Activated T-cell treated with anti-CD3 and anti-CD28 coated beads for 4 hours (primary cell): ENCODE measurements at regions not wholly inside any gene's neighbourhood (a gene's known extent, or its start where the extent isn't known, plus 50 kb on each side); places are given as distances from the start of the nearest gene placed in this dataset.

ENCODE experiments used
- DNase-seq: peaks from one replicate; pipeline ENCODE4 v3.0.0-alpha.2; 2020

DNA sequence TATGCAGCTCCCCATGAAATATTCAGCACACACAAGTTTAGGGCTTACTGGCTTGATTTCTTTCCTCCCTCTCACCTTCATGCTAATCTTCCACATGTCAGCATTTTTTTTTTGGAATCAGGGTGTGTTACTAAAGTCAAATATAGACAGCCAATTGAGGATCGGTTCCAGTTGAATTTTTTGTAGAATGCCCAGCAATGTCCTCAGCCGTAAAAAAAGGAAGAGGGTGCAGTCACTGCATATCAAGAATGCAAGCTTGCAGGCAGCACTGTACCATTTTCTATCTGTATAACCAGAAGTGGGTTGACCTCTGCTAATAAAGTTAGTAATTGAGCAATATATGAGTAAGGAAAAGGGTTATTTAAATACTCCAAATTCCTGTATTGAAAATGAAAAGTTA is 51.4 kb upstream of the CHMP2B start:
- no peak for DNase-seq

DNA sequence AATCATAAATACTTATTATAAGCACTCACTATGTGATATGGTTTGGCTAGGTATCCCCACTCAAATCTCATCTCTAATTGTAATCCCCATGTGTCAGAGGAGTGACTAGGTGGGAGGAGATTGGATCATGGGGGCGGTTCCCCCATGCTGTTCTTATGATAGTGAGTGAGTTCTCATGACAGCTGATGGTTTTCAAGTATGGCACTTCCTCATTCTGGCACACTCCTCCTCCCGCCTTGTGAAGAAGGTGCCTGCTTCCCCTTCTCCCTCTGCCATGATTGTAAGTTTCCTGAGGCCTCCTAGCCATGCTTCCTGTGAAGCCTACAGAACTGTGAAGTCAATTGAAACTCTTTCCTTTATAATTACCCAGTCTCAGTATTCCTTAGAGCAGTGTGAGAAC is 53.3 kb upstream of the CHMP2B start:
- DNase-seq: no peak

DNA sequence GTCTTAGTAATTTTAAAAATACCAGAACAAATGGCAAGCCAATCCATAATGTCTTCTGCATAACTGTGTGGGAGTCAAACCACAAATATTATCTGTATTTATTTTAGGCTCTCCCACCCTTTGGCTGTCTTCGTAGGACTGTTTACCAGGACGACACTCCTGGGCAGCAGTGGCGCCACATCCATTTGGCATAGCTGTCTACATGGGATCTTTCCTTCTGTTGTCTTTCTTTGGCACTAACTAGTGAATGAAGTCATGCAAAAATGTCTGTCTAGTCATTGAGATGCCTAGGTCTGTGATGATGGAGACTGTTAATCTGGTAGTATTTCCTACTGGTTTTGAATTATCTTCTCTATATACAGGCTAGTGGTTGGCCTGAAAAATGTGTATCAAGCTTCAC is 54.0 kb upstream of the CHMP2B start:
- DNase-seq: no peak

DNA sequence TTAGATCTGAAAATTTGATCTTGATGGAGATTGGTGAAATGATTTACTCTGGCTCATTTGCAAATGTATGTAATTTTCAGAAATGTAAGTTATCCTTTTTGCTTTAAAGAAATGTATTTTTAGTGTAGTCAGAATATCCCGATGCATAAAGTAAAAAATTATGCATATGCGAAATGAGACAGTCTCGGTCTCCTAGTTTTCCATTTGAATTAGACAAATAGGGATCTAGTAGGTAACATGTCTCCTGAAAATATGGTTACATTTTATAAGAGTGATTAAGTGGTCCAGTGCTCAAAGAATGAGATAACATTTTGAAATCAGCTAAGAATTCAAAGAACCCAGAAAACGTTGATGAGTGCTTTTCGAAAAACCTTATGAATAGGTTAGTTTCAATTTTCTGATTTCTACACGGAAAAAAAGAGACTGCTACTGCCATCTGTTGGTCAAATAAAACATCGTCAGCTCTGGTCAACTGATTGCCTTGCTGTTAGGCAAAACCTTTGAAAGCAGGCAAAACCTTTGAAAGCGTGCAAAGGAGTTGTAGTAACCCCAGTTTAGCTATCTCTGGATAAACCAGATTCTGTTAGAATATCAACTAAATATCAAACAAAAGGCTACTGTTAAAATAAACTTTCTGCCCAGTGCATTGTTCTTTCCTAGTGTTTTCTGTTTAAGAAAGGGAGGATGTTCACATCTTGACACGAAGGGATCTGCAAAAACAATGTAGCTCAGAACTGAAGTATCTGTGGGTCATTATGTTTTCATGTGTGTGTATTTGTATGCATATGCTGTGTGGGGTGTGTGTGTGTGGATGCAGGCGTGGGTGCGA is 59.3 kb upstream of the CHMP2B start:
- DNase-seq: peak; percentile 3

DNA sequence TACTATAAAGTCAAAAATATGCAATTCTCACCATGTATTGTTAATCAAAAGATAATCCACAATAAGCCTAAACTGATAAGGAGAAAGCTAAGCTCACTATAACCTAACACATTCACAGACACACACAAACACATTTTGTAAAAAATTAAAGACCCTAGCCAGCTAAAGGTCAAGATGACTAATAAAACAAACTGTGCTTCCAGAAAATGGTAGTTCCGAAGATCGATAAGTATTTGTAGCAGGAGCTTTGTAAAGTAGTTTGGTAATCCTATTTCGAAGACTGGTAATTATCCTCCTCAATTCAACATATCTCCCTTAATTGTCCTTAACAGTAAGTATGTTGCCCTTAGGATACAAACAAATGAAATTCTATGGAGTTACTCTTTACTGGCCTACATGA is 62.9 kb upstream of the CHMP2B start:
- DNase-seq: no peak

DNA sequence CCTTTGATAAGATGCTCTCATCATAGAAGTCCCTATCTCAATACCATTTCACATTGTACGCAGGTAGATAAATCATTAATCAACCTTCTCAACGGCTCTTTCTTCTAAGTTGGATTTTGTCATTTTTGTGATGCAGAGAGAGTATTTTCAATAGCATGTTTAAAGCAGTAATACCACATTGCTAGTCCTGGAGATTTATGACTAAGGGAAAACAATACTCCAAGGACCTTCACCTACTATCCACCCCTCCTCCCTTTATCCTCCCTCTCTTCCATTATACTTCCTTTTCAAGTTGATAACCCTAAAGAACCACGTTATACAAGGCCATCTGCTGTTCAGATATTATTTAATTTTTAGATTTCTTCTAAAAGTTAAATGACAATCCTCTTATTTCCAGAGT is 65.3 kb upstream of the CHMP2B start:
- DNase-seq: no peak

DNA sequence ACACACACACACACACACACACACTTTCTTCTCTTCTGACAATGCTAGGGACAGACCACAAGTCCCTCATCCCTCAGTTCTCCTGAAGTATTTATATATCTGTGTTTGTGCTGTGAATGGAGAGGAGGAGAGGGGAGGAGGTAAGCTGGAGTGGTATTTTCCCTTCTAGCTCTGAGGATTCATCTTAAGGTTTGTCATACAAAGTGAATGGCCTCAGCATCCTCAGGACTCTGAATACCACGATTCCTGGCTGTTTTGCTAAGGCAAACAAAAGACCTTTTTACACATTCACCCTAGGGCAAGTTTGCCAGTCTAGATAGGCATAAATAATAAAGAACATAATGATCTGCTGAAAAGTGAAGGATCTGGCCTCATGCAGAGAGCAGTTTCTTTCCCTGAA is 65.7 kb upstream of the CHMP2B start:
- no peak for DNase-seq

DNA sequence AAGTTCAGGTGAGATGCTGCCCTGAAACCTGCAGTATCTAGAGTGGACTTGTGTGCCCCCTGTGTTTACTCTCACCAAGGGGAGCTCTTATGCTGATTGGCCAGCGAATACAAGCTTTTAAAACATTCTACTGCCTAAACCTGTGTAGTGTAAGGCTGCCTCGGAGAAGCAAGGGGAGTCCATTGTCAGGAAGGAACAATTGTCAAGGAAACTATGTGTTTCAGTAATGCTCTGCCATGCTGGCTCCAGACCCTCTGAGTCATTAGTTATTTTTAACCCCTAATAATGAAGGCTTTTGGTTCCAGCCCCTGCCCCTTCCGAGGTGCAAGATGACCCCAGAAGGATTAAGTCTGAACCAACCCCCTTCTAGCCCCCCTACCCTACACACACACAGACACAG is 66.1 kb upstream of the CHMP2B start:
- DNase-seq: no peak

DNA sequence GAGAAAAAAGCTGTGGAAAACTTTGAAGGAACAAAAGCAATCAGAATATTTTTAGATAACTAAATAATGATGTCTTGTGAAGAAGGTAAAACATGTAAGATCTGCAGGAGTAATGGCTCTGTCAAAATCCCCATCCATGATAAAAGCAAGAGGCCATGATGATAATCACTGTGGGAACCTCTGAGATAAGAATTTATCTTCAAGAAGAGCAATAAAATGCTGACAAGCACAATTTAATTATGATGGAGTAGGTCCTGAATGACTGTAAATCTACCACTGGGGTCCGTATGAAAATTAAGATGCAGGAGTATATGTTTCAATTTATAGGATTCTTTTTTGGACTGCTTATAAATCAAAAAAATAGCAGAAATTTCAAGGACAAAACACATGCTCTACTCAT is 68.3 kb upstream of the CHMP2B start:
- DNase-seq: no peak

DNA sequence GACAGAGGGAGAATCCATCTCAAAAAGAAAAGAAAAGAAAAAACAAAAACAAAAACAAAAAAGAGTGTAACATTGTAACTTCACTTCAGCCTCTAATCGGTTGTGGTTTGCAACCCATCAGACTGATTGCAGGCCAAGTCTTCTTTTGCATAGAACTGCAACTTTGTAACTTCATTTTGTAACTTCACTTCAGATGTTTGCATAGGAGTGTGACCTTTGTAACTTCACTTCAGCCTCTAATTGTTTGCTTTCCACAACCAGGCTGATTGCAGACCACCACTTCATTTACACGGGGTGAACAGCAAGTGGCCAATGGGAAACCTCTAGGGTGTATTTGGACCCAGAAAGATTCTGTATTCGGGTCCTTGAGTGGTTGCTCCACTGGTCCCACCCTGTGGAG is 79.1 kb upstream of the CHMP2B start:
- no peak for DNase-seq

DNA sequence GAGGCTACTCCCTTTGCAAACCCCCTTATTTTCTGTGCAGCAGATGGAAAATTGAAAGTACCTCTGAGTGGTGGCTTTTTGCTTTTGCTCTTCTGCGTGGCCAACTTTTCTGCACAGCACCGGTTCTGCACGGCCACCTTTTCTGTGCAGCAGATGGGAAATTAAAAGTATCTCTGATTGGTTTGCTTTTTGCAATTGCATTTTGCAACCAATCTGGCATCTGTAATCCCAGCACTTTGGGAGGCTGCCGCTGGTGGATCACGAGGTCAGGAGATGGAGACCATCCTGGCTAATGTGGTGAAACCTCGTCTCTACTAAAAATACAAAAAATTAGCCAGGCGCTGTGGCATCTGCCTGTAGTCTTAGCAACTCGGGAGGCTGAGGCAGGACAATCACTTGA is 79.5 kb upstream of the CHMP2B start:
- DNase-seq: no peak

DNA sequence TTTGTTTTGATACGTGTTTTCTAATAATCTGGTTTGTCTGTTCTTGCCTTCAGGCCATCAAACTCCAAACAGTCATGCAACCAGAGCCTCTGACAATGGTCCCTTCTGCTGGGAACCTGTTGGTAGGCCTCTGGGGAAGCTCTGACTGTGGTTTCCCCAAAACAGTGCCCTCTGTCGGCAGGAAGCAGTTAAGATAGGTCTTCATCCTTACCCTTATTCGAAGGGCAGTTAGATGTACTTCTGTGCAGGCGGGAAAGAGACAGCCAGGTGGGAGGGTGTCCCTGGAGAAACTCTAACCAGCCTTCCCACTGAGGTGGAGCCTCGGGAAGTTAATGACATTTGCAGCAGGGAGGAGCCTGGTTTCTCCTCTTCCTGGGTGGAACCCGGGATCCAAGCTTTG is 81.6 kb upstream of the CHMP2B start:
- DNase-seq: no peak

DNA sequence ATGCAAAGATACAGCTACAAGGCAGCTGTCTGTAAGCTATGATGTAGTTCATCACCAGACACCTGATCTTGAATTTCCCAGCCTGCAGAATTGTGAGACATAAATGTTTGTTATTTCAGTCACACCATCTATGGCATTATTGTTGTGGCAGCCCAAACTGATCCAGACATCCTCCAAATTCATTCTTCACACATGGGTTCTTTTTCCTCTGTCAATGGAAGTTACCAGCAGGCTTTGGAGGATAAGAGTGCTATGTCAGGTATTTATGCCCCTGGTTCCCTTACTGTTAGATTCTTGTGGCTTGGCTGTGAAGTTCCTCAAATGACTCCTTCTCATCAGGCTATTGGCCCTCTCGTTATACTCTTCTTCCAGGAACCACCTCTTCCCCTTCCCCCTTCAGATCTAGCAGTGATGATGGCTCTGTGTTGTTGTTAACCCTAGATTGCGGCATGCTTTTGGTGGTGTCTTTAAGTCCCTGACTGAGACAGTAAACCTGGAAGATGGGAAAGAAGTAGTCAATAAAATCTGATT is 91.0 kb upstream of the CHMP2B start:
- DNase-seq: no peak

DNA sequence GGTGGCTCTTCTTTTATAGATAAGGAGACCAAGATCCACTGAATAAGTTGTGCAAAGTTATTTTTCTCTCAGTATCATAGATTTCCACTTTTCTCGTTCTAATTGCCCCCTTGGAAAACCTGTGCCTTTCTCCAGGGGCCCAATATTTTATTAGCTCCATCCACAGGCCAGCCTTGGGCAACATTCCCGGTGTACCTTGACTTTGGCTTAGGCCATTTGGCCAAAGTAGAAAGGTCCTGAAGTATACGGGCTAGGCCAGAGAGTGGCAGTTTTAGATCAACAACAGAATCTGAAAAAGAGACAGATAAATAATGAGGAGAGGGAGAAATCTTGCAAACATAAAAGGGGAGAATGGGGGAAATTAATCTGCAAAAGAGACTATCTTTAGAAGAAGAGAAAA is 91.7 kb upstream of the CHMP2B start:
- DNase-seq: no peak

DNA sequence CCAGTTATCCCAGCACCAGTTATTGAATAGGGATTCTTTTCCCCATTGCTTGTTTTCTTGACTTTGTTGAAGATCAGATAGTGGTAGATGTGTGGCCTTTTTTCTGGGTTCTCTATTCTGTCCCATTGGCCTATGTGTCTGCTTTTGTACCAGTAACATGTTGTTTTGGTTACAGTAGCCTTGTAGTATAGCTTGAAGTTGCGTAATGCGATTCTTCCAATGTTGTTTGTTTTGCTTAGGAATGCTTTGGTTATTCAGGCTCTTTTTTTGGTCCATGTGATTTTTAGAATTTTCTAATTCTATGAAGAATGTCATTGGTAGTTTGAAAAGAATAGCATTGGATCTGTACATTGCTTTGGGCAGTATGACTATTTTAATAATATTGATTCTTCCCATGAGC is 94.3 kb upstream of the CHMP2B start:
- no peak for DNase-seq

DNA sequence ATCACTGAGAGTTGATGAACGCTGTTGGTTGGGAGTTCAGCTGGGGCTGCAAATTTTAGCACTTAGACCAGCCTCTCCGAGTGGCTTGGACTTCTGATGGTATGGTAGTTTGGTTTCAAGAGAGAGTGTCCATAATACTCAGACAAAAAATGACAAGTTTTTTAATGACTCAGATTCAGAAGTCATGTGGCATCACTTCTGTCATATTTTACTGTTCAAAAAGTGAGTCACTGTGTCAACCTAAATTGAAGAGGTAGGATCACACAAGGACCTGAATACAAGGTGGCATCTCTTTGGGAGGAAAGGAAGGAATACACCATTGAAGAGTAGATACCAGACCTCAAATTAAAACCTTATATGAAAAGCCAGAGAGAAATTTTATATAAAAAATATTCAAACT is 99.1 kb upstream of the CHMP2B start:
- DNase-seq: no peak

DNA sequence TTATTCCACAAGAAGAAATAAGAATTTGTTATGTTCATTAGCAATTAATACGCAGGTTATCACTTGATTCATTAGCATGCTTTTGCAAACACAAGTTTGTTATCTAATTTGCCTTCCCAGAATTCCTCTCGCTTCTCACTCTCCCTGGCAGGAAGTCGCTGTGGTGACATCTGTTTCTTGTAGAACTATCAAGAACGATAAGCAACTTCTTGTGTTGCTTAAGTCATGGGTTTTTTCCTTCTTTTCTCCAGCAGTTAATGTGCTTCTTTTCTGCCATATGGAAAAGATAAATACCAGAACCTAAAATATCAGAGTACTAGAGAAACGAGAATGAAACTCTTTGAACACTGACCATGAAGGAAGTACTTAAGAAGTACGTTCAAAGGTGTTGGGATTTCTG is 99.8 kb upstream of the CHMP2B start:
- DNase-seq: no peak

DNA sequence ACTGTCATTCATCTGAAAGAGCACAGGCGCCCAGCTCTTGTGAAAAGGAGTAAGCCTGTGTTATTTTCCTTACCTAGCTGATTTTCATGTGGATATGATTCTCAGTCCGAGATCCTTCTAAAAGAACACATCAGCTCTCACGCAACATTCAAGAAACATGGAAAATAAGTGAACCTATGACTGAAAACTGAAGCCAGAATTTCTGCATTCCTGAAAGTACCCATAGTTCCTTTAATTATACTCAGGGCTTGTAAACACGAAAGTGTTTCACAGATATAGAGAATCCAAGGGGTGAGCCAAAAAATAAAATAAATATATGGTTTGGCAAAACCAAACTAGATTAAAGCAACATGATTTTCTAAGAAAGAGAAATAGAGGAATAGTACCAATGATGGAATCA is 100.8 kb upstream of the CHMP2B start:
- DNase-seq: no peak

DNA sequence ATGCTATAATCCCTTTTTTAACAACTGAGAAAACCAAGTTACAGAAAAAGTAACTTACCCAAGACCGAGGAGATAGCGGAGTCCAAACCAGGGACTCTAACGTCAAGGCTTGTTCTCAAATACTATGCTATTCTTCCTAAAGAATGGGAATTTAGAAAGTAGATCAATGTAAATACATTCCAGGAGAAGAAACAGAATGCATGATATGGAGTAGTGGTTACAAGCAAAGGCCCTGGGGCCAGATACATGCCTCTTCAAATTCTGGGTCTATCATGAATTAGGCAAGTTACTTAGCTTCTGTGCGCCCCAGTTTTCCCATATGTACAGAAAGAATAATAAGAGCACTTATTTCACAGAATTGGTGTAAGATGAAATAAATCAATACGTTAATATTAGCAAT is 102.0 kb upstream of the CHMP2B start:
- no peak for DNase-seq

DNA sequence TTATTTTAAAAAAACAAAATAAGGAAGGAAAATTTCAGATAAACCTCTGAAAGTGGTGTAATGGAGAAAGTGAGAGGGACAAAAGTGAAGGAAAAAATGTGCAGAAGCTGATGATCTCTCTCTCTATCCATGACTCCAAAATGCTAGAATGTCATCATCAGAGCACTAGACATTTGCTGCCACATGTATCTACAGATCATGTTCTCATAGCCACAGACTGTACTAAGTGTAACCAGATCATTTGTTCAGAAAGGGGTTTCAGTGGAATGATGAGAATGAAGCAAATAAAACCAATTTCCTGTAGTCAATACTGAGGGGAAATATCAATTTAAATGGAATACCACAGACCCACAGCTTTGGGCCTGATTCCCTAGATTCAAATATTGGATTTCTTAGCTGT is 104.3 kb upstream of the CHMP2B start:
- DNase-seq: no peak

DNA sequence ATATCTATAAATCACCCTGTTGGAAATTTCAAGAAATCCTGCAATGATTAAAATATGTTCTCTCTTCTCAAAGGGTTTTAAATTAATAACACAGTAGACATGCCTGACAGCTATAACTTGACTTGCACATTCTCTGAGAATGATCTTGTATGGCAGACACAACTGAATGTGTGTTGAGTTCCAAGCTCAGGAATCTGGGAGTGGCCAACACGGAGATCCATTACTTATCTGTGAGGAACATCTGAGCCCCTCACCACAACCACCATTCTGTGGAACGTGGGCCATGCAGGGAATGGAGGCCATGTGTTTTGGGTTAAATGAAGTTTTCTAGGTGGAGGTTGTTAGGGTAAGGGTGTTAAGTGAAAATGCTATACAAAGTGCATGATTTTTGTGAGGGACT is 105.3 kb upstream of the CHMP2B start:
- DNase-seq: no peak

DNA sequence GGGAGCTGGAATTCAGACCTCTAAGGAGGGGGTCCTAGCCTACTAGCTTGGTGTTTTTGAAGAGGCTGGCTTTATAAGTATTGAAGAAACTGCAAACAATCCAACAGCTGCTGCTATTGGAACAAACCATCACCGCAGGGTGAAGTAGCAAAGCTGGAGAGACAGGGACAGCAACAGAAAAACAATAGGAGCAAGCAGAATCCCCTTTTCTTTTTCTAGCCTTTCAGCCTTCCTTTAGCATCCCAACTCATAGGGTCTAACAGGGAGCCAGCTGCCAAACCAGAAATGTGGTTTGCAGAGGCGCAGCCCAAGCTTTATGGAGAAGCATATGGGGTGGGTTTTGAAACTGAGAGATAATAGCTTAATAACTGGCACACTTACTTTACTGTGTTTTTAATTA is 106.2 kb upstream of the CHMP2B start:
- no peak for DNase-seq

DNA sequence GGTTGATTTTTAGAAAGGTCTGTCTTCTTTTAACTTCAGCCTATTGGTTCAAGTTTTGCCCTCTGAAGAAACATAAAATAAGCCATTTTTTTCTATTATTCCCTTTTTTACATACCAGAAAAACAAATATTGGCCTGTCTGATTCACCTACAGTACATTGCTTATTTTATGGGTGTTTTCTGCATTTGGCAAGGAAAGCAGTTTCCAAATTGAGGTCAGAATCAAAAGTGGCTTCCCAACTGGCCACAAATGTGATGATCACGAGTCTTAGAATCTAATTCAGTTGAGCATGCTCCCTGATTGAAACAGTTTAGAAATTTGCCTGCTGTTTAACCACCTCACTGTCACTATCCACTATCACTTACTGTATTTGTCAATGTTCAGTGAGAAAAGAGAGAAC is 106.9 kb upstream of the CHMP2B start:
- no peak for DNase-seq

DNA sequence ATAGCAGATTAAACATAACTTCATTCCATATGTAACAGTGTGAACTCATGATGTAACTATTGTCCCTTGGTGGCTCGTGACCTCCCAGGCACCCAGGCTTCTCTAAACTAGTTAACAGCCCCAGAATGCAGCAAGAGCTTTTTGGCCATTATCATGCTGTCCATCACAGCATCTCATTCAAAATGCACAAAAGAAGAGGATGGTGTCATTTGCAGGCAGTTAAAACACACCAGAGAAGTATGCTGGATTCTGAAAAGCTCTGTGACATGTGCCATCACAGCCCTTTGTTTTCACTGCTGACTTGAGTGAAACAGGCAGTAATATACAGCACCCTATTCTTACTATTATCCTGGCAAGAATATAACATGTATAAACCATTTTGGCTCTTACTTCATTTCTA is 117.6 kb upstream of the CHMP2B start:
- no peak for DNase-seq
